G401 (cell line): ENCODE measurements at regions not wholly inside any gene's neighbourhood (a gene's known extent, or its start where the extent isn't known, plus 50 kb on each side); places are given as distances from the start of the nearest gene placed in this dataset.
"Not testable (repeated sequence)": the region's sequence is repeated elsewhere in the genome, so short reads cannot be mapped to it uniquely, and the experiment has no call there.

Experiments
- DNase-seq: peaks from one replicate; pipeline ENCODE4 v3.0.0-alpha.2; 2015; ENCODE audit warnings: low spot score
- in situ Hi-C: cut with HindIII; loops from 2 replicates; pipeline ENCODE4 v1.10.0; 2016; ENCODE audit warnings: low sequenced_read_pairs, mixed read lengths

DNA sequence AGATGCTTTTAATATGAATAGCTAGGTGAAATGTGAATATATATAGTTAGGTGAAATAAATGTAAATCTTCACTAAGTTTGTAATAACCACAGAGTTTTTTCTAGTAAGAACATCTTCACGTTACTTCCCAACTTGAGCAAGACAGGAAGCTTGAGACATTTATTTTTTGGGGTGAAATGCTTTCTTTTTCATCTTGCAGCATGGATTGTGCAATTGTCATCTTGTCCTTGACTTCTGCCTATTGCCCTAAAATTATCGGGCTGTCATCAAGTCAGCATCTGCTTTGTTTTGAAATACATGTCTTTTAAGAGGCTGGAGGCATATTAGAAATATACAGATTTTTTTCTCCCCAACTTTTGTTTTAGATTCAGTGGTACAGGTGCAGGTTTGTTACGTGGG, 433.9 kb downstream of the PCNX1 start:
- in situ Hi-C loops, result no loop called here

DNA sequence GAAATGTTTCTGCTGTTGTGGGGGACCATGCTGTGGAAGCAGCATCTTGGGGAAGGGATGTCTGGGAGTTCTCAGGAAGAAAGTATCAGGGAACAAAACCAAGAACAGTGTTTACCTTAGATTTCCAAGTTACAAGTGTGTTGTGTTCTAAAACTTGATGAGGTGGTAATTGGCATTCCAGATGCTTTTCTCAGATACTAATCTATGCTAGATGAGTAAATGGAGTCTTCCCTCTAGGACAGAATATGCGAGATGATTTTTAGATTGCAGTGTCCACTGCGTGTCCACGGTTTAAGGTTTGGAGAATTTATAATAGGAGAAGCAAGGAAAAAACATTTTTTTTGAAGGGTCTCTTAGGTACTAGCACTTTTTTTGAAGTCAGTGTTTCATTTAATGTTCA, 436.5 kb downstream of the PCNX1 start:
- in situ Hi-C loops, result no loop called here
- DNase-seq, result no peak

More for the DNA sequence above, 433.9 kb downstream of the PCNX1 start:
- DNase-seq, result no peak

DNA sequence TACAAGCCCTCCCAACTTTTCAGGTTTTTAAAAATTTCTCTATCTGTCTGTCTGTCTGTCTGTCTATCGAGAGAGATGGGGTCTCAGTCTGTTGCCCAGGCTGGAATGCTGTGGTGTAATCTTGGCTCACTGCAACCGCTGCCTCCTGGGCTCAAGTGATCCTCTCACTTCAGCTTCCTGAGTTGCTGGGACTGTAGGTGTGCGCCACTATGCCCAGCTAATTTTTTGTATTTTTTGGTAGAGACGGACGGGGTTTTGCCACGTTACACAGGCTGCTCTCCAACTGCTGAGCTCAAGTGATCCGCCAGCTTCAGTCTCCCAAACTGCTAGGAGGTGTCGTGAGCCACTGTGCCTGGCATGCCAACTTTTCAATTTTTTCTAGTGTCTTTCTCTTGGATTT, 437.2 kb downstream of the PCNX1 start:
- DNase-seq, result no peak
- in situ Hi-C loops, result no loop called here

DNA sequence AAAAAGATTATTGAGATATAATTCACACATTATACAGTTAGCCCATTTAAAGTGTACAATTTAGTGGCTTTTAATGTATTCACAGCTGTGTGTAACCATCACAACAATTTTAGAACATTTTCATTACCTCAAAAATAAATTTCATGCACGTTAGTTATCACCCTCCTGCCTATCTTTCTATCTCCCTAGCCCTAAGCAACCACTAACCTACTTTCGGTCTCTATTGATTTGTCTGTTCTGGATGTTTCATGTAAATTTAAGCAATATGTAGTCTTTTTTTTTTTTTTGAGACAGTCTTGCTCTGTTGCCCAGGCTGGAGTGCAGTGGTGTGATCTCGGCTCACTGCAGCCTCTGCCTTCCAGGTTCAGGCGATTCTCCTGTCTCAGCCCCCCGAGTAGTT, 439.4 kb downstream of the PCNX1 start:
- in situ Hi-C loops, result no loop called here
- DNase-seq, result no peak

DNA sequence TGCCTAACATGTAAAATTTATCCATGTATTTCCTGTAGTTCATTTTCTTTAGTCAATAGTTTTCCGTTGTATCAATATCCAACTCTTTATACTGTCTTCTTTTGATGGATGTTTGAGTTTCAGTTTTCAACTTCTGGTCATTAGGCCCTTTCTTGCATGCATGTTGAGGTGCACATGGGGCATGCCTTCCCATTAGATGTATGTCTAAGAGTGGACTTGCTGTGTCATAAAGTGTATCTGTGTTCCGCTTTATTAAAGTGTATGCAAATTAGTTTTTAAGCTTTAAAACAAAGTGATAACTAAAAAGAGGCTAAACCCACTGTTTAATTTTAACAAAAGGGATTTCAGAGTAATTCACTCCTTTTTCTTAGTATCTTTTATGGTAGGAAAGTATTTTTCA, 441.1 kb downstream of the PCNX1 start:
- DNase-seq, result no peak
- in situ Hi-C loops, result no loop called here

DNA sequence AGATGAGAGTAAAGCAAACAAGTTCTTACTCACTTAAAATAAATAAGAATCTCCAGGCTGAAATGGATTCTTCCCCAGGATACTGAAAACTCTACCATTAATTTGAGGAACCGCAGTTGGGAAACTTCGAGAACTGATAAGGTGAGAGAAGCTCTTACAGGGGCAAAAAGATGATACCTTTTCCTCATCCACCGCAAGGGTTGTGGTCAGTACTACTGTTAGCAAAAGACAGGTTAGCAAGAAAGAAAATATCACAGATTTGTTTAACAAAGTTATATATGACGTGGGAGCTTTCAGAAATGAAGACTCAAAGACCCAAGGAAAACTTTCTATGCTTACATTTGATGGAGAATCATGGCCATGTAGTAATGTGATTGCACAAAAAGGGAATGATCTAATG, 441.6 kb downstream of the PCNX1 start:
- no peak for DNase-seq
- in situ Hi-C loops, result no loop called here

DNA sequence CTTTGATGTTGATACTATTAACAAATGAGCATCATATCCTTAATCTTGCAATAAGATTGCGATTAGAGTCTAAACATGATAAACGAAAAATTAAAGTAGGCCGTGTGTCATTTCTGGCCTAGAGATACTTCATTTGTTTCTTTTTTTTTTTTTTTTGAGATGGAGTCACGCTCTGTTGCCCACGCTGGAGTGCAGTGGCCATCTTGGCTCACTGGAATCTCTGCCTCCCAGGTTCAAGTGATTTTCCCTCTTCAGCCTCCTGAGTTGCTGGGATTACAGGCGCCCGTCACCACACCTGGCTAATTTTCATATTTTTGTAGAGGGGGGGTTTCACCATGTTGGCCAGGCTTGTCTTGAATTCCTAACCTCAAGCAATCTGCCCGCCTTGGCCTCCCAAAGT, 446.9 kb downstream of the PCNX1 start:
- in situ Hi-C loops, result no loop called here
- no peak for DNase-seq

DNA sequence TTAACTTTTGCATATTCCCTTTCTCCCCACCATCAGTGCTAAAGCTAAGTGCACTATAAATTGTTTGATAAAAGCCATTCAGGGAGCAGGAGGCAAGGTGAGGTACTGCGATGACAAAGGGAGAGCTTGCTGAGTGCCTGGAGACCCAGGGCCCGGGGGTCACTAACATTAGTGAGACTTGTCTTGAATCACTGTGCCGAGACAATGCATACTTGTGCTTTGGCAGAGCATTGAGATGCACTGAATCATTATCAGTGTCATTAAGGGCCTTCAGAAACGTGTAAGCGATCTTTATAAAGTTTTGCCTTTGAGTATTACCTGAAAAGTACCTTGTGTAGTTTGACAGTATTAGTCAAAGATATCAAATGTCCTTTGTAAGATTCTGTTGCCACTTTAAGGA, 447.5 kb downstream of the PCNX1 start:
- peak; percentile 22 for DNase-seq
- in situ Hi-C loops, result no loop called here

DNA sequence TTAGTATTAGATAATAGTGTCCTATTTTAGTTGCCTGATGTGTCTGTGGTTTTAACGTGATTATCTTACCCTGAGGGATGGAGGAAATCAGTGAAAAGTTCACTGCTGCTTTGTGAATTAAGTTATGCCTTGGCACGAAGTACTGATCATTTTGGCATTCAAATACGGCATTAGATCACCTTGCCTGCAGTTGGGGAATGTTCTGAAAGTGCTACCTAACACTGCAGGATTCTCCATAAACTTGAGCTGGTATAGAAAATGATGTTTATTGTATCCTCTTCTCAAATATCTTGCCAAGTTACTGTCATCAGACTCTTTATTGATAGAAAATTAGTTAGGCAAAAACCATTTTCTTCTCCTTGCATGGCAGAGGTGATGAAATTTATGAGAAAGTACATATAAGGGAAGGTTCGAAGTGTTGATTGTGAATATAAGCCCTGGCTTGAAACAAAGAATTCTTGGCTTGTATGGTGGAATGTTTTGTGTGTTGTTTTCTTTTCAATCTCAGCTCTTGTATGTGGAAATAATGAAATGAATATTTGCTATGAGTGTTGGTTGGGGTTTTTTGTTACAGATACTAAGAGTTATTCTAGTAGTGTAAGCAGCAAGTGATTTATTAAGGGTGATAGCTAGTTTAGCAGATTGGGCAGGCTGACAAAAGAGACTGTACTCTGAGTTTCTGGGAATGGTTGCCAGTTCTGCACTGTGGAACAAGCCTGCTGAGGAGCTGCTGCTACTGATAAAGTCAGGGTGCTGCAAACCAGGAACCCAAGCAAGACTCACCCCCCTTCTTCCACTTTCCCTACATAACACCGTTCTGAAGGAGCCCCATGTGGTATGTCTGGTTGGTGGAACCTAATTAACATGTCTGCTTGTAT, 448.3 kb downstream of the PCNX1 start:
- in situ Hi-C loops, result no loop called here

DNA sequence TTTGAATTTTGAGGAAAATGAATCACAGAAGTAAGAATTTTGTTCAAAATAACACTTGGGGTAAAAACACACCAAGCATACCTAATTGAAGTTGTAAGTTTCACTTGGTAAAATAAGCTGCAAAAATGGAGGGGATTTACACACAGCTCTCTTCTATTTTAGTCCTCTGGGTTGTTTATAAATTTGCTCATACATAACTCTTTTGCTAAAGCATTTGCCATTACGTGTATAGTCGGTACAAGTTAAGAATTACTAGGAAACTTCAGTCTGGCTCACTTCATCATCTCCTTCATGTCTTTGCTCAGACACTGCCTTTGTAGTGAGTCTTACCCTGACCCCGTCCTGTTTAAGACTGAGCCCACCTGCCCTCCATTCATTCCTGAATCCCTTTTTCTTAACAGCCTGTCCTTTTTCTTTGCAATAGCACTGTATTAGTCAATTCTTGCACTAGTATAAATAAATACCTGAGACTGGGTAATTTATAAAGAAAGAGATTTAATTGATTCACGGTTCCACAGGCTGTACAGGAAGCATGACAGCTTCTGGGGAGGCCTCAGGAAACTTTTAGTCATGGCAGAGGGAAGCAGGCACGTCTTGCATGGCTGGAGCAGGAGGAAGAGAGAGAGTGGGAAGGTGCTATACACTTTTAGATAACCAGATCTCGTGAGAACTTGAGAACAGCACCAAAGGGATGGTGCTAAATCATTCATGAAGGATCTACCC, 451.1 kb downstream of the PCNX1 start:
- in situ Hi-C loops, result no loop called here
- DNase-seq, result no peak

More for the DNA sequence above, 448.3 kb downstream of the PCNX1 start:
- peak; percentile 83 for DNase-seq

DNA sequence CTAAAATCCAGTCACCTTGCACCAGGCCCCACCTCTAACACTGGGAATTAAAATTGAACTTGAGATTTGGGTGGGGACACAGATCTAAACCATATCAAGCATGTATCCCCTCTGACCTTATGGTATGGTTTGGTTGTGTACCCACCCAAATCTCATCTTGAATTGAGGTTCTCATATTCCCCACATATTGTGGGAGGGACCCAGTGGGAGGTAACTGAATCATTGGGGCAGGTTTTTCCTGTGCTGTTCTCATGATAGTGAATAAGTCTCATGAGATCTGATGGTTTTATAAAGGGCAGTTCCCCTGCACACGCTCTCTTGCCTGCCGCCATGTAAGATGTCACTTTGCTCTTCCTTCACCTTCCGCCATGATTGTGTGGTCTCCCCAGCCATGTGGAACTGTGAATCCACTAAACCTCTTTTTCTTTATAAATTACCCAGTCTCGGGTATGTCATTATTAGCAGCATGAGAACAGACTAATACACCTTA, 451.7 kb downstream of the PCNX1 start:
- in situ Hi-C loops, DNase-seq: not testable (repeated sequence)

DNA sequence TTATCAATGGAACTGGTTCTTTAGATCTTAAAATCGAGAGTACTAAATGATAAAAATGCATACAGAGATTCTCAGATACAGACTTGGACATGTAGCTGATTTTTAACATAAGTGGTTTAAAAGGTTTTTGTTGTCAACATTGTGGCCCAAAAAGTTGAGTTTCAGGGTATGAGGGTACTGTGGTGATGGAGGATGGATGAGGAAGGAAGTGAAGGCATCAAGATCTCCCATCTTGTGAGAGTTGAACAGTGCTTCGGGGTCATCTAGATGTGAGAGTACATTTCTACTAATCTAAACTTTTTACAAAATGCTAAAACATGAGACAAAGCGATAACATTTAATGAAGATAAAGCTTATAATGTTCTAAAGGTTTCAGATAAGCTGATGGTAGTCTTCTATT, 452.6 kb downstream of the PCNX1 start:
- in situ Hi-C loops, result no loop called here
- no peak for DNase-seq

DNA sequence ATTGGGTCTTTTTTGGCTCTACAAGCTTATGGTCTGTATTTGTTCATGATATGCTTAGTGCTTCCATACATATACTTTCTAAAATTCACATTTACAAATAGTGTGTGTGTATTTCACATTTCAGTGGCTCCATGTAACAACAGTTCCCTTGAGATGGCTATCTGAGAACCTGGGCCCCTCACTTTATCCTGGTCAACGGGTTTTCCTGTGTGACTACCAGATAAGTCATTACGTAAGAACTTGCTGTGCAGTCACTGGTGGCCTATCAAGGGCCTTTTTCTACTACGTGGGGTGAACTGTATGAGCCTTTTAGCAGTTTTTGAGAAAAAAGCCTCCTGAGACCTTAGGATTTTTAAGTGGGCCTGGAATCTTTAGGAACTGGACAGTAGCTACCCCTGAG, 454.1 kb downstream of the PCNX1 start:
- in situ Hi-C loops, result no loop called here
- DNase-seq, result no peak

DNA sequence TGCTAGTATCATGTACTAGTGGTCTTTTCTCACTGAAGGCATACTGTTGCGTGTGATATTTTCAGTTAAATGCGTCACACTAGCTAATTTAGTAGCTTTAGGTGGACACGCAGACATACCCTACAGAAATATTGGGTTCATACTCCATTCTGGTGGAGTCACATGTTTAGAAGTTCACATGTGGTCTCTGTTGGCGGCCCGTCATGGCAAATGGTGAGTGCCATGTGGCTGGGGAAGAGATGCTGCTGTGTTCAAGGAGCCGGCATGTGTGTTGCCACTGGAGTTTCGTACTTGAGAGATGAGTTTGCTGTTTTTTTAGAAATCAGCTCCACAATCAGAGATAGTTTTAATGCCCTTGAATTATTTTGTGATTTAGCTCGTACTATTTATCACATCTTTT, 454.6 kb downstream of the PCNX1 start:
- DNase-seq, result no peak
- in situ Hi-C loops, result no loop called here

DNA sequence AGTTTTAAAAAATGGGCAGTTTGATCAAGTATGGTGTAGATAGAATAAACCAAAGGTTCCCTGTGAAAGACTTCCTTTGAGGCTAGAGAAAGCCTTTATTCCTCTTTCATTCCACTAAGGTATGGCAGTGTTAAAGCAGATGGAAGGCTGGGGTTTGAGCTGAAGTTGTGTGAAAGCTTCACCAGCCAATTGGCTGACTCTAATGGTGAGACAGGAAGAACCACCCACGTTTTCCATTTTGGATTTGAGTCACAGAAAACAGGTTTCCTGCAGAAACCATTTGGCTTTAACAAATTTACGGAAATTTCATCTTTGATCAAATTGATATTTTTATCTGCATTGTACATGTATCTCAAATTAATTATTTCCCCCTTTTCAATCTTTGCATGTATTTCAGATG, 455.0 kb downstream of the PCNX1 start:
- in situ Hi-C loops, result no loop called here
- peak; percentile 22 for DNase-seq

DNA sequence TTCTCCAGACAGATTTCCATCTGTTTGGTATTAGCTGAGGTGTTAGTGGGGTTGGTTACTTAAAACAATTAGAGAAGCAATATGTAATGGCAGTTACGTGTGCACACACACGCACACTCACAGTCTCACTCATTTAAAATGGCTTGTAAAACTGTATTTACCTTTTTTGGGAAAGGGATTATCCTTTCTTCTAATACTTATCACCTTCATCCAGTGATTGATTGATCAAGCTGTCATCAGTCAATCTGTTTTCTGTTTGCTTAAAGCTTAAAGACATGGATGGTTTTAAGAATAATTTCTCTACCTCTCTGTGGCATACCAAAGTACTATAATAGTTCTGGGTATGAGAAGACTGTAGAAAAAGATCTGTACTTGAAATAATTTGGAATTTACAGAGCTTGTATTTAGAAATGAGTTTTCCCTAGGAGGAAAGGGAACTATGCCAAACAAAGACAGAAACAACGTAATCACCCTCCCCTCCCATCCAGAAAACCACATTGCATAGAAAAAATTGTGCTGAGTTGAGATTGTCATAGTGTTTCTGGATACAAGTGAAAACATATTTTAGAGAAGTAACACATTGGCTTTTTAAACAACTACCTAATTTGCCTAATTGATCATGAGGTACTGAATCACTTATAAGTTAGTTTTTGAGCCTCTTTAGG, 455.8 kb downstream of the PCNX1 start:
- peak; percentile 32 for DNase-seq
- in situ Hi-C loops, result no loop called here

DNA sequence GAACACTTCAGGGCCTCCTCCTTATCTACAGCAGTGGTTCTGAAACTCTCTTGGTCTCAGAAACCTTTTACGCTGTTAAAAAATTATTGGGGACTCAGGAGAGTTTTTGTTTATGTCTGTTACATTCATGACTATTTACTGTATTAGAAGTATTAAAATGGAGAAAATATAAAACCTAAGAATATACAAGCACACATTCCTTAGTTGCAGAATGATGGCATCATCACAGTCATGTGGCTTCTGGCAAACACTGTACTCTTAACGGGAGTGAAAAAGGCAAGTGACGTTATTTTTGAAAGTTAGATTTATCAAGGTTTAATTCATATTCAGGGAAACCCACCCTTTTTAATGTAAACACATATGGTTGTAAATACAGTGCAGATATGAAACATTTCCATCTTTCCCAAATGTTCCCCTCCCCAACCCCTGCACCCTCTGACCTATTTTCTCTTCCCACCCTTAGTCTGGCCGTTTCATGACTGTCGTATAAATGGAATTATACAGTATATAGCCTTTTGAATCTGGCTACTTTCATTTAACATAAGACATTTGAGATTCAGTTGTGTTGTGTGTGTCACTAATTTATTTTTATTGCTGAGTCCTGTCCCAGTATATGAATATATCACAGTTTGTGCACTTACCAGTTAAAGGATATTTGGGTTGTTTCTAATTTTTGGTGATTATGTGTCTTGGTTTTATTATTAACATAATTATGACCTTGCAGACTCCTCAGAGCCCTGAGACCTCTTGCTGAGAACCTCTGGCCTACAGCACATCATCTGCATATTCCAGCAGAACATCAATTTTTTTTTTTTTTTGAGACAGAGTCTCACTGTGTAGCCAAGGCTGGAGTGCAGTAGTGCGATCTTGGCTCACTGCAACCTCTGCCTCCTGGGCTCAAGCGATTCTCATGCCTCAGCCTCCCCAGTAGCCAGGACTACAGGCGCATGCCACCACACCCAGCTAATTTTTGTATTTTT, 457.0 kb downstream of the PCNX1 start:
- in situ Hi-C loops, result no loop called here
- DNase-seq, result peak; percentile 44

DNA sequence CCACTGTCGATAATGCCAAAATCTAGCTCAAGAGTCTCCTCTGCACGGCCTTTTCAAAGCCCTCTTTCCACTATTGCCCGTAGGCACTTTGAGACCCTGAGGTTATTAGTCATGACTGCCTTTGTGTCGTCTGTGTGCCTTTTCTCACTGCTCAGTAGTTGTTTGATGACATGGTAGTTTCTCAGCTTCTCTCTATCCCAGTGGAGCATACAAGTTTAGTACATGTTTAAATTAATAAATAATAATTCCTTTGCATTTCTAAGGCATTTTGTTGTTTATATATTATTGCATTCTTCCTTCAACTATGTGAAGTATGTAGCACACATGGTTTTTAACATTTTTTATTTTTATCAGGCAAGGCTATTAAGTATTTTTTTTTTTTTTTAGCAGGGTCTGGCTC, 458.1 kb downstream of the PCNX1 start:
- in situ Hi-C loops, result no loop called here
- DNase-seq, result no peak

DNA sequence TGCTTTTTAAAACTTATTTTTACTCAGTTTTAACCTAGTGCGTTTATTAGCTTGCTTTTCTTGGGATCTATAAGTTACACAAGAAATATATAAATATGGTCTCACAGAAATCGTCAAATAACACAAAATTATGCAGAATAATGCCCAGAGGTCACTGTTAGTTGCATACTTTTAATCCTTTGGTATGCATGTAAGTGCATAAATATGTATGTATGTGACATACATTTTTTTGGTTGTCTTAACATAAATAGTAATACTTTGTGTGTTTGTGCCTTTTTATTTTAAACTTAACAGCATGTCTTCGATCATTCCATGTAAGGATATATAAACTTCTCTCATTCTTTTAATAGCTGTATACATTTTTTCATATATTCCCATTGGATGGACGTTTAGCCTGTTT, 459.6 kb downstream of the PCNX1 start:
- DNase-seq, result no peak
- in situ Hi-C loops, result no loop called here
